HG03159 (cell line): ENCODE measurements at regions not wholly inside any gene's neighbourhood (a gene's known extent, or its start where the extent isn't known, plus 50 kb on each side); places are given as distances from the start of the nearest gene placed in this dataset.
A peak's percentile ranks its signal among the peaks of the same experiment; 100 is the strongest.

Experiments used
- ATAC-seq: cut with Tn5 transposase; IDR thresholded peaks from one replicate; pipeline ENCODE4 v1.9.1; 2021; ENCODE audit warnings: mild to moderate bottlenecking, moderate library complexity; ENCODE audit not compliant: unreplicated experiment

DNA sequence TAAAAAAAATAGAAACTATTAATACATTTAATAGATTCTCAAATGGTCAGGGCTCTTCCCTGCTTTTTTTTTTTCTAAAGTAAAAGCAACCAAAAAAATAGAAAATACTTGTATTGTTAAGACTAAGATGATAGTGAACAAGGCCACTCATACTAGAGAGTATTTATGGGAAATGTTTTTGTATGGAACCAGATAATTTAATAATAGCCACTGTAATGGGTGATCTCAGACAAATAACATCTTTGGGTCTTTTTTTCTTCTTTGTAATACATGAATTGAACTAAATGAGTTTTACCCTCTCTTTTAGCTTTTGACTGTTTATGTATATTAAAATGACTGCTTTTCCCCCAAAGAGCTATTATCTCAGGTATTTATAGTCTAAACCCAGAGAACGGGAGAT, 92.1 kb upstream of the ELOVL6 start:
- ATAC-seq: no peak

DNA sequence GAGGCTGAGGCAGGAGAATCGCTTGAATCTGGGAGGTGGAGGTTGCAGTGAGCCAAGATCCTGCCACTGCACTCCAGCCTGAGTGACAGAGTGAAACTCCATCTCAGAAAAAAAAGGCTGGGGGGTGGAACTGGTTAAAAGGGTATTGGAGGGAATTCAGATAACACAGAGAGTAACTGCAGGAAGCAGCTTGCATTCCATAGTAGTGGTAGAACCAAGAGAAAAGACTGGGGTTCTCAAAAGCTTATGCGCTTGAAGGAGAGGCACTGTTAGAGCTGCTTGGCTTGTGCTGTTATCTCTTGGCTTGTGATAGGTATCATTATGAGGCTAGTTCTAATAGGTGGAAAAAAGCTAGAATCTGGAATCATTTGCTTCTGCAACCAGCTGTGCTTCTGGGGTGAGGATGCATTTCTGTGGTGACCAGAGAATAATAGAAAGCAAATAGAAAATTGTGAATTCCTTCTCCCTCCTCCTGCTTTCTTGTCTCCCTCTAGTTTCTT, 91.2 kb upstream of the ELOVL6 start:
- no peak for ATAC-seq

DNA sequence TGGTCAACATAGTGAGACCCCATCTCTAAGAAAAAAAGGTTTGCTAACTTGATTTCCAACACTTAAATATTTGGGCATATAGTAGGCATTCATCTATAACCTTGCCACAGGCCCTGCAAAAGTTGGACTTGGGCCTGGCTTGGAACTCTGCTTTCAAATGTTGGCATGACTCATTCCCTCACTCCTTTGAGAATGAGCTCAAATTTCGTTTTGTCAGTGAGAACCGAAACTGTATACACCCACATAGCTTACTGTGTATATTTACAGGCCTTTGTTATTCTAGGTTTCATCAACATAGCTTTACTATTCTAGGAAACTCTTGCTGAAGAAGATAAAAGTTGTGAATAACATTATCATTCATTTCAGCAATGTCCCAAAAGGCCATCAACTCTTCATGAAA, 88.7 kb upstream of the ELOVL6 start:
- ATAC-seq: peak; percentile 99

DNA sequence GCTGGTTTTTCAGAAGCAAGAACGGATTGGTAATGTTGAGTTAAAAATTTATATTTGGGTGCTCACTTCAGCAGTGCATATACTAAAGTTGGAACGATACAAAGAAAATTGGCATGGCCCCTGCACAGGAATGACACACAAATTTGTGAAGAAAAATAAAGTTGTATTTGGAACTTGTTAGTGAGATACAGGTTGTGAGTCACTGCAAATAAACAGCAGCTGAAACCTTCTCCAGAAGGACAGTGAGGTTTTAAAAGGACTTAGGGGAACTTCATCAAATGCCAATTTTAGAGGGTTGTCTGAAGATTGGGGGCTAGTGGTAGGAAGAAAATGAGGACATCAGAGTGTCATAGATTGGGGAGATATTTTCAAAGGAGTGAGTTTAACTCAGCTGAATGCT, 79.7 kb upstream of the ELOVL6 start:
- ATAC-seq: no peak

DNA sequence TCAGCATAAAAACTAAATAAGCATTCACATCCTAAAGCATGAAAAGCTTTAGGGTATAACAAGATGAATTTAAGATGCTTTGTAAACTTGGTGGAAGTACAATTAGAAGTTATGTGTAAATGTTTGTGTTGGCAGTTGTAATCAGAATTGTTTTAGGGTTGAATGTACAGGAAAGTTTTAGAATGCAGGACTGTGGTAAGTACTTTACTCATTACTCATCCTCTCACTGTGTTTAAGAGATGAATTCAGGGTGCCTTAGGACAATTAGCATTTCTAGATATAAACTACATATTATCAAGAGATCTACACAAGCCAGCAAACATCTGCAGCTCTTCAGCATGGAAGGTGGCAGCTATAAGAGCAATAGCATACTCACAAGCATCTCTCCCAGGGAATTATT, 77.5 kb upstream of the ELOVL6 start:
- ATAC-seq: no peak

DNA sequence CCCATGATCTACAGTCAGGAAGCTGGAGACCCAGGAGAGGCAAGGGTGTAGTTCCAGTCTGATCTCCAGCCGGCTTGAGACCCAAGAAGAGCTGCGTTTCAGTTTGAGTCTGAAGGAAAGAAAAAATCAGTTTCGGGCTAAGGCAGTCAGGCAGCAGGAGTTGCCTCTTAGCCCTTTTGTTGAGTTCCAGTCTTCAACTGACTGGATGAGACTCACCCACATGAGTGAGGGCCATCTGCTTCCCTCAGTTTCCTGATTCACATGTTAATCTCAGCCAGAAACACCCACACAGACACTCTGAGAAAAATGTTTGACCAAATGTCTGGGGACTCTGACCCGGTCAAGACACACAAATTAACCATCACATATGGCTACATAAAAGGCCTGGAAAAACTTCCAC, 73.6 kb upstream of the ELOVL6 start:
- no peak for ATAC-seq

DNA sequence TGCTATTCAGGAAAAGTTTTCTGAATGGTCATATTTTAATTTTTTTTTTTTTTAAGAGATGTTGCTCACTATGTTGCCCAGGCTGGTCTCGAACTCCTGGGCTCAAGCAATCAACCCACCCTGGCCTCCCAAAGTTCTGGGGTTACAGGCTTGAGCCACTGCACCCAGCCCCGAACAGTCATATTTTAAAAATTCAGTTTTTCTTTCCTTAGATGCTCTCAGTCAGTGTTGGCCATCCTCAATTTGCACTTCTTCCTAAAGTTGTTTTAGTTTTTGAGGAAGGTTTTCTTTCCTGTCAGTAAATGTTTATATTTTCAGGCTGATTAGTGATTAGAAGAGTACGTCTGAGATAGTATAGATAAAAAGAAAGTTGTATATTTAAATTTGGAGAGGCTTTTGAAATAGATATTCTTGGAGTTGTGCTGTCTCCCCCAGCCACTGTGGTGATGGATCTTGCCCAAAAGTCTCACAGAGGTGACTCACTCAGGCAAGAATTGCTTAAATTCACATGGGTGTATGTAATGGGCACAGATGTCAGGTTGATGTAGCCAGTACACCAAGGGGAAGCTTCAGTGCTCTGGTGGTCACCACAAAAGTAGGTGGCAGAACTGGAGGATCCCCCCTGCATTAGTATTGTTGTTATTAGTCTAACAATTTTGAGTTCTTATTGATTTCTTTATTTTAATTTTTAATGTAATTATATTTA, 72.2 kb upstream of the ELOVL6 start:
- ATAC-seq: no peak

DNA sequence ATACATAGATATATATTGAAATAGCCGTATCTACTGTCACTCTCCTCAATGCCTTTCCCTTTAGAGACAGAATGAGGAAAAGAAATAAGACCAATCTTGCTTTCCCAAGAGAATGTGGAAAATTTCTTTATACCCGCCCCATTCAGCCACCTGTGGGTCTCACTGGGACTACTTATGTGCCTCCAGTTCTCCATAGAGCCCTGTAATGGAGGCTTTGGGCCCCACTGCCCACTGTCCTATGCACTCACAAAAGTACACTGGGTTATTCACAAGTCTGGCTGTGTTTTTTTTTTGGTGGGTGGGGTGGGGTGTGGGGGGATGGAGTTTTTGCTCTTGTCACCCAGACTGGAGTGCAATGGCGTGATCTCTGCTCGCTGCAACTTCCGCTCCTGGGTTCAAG, 70.4 kb upstream of the ELOVL6 start:
- ATAC-seq: no peak

DNA sequence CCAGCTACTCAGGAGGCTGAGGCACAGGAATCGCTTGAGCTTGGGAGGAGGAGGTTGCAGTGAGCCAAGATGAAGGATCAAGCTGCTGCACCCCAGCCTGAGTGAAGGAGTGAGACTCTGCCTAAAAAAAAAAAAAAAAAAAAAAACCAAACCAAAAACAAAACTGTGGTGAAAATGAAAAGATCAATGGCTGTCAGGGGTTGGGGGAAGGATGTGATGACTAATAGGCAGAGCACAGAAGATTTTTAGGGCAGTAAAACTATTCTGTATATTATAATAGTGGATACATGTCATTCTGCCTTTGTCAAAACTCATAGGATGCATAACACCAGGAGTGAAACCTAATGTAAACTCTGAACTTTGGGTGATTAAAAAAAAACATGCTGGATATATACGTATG, 69.9 kb upstream of the ELOVL6 start:
- ATAC-seq: no peak

DNA sequence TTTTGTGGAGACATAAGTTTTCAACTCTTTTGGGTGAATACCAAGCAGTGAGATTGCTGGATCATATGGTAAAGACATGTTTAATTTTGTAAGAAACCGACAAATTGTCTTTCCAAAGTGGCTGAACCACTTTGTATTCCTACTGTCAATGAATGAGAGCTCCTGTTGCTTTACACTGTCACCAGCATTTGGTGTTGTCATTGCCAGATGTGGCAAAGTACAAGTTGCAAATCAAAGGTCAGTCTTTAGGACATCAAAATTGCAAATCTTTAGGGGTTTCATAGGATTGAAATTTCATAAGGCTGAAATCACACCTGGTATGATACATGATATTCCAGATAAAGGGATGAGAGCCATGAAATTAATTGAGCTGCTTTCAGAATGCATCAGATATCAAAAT, 67.7 kb upstream of the ELOVL6 start:
- ATAC-seq: no peak

DNA sequence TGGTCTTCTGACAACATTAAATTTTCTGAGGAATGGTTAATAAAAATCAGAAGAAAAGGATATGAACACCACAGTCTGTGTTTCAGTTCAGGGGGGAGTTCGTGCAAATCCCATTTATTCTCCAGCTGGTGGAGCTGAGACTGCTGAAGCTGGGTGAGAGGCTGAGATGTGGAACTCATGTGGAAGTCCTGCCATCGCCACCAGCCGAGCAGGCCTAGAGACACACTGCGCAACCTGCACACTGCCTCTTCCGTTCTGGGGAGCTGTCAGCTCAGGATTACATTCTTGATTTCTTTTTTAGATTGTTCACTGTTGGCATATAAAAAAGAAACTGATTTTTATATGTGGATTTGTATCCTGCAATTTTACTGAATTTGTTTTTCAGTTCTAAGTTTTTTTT, 66.6 kb upstream of the ELOVL6 start:
- ATAC-seq: no peak

DNA sequence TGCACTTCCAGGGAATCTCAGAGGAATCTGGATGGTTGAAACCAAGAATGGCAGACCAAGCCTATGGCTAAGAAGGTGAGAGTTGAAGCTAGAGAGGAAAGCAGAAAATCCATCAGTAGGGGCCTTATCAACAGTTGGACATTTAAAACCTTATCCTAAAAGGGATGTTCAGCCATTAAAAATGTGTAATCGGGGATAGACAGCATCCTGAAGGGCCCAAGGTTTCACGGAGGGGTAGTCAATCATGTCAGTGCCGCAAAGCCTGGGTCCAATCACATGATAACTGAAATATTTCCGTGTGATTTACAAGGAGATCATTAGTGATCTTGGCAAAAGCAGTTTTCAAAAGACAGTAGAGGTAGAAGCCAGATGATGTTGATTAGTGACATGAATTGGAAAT, 61.9 kb upstream of the ELOVL6 start:
- ATAC-seq: no peak

DNA sequence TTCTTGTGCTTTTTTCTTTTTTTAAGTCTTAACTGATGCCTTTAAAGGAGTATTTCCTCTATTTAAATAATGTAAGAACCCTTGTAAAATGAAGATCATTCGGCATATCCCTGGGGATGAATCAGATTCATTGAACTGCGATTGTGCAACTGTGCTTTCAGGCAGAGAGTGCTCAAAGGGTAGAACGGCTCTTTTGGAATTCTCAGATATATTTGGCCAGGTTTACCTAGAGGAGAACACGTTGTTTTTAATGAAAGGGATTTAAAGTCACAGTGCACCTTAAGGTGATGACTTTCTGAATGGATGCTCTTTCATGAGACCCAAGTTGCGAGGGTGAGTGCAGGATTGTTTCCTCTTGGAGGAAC, 51.6 kb upstream of the ELOVL6 start:
- no peak for ATAC-seq

DNA sequence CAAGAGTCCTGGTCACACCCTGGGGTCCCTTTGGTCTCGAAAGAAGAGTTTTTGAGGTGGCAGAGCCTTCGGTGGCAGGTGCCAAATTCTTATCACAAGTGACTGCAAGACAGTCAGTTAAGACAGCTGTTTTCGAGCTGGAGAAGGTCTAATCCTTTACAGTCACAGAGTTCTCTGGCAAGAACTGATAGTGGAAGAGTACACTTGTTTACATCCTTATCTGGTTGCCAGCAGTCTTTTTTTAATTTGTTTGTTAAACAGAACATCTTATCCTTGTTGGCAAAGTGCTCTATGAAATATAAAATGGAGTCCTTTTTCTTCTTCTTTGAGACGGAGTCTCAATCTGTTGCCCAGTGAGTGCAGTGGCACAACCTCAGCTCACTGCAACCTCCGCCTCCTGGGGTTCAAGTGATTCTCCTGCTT, 50.4 kb upstream of the ELOVL6 start:
- no peak for ATAC-seq
